ENCODE measurements at regions not wholly inside any gene's neighbourhood (a gene's known extent, or its start where the extent isn't known, plus 50 kb on each side); places are given as distances from the start of the nearest gene placed in this dataset.

DNA sequence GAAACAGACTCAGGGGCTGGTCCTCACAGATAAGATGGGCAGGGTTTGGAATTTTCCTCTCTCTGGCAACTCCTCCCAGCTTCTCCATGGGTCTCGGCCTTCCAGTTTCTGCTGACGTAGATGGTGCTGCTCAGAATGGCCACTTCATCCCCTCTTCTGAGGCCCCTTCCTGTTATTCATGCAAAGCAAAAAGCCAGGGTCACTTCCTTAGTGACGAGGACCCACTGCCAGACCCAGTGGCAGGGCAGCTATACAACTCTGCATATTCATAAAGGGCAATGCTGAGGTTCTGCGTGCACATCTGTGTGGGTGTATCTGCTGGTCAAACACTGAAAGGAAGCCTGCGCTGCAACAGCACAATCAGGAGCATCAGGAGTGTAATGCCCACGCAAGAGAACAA lies 108.8 kb downstream of the WSCD1 start:
- no peak overlapping the region for H3K27ac ChIP-seq

DNA sequence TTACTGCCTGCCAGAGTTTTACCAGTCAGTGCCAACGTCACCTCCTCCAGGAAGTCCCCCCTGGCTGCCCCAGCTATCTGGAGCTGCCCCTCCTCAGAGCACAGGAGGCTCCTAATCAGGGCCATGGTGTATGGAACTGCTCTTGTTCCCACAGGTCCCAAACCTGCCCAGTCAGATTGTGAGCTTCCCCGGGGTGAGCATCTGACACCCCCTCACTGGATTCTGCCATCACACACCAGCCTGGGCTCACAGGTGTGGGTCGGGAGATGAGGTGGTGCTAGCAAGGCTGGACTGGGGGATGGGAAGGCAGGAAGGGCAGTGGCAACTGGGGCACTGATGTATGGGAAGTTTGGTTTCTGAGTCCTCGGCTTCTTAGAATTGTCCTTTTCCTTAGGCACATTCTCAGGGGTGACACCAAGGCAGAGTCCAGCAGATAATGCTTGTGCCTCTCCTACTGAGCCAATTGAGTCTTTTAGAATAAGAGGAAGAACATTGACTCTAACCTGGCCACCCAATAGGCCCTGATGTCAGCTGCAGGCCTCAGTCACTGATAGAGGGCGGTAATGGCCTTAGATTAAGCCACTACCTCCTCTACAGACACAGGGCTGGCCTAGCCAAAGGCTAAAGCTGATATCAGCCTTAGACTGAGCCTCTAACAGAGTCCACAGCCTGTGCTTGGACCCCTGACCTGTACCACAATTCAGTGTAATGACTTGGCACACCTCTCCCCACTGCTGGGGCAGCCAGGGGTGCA lies 107.9 kb downstream of the WSCD1 start:
- TF ChIP-seq, protein P1, sequence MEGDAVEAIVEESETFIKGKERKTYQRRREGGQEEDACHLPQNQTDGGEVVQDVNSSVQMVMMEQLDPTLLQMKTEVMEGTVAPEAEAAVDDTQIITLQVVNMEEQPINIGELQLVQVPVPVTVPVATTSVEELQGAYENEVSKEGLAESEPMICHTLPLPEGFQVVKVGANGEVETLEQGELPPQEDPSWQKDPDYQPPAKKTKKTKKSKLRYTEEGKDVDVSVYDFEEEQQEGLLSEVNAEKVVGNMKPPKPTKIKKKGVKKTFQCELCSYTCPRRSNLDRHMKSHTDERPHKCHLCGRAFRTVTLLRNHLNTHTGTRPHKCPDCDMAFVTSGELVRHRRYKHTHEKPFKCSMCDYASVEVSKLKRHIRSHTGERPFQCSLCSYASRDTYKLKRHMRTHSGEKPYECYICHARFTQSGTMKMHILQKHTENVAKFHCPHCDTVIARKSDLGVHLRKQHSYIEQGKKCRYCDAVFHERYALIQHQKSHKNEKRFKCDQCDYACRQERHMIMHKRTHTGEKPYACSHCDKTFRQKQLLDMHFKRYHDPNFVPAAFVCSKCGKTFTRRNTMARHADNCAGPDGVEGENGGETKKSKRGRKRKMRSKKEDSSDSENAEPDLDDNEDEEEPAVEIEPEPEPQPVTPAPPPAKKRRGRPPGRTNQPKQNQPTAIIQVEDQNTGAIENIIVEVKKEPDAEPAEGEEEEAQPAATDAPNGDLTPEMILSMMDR (conservative IDR thresholded peaks at IDR 0.05) = no peak
- H3K27ac ChIP-seq = no peak overlapping the region

More for the DNA sequence above, 108.8 kb downstream of the WSCD1 start:
- TF ChIP-seq, protein P1 (conservative IDR thresholded peaks at IDR 0.05) = no peak

Measured in VCaP (cell line).